Stimulated activated CD8-positive, alpha-beta memory T cell treated with anti-CD3 and anti-CD28 coated beads, Interleukin-12 subunit alpha, Interleukin-12 subunit beta, amount 100 ng/mL, for 1 hour (primary cell): ENCODE measurements at regions not wholly inside any gene's neighbourhood (a gene's known extent, or its start where the extent isn't known, plus 50 kb on each side); places are given as distances from the start of the nearest gene placed in this dataset.

Experiments used
- DNase-seq: peaks from one replicate; pipeline ENCODE4 v3.0.0-alpha.2; 2020; ENCODE audit warnings: low read depth

DNA sequence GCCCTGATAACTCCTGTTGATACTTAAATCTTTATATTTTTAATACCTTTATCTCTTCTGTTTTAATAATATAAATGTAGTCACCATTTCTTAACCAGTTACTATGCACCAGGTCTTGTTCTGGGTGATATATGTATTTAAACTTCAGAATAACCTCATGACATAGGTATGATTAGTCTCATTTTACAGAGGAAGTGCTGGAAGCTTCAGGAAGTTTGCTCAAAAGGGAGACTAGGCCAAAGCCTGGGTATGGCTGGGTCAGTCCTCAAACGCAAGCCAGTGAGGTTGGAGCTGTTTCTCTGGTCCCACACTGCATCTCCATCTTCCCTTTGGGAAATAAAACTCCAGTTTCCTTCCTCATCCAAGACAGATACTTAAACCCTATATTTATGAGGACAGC lies 204.7 kb upstream of the TANK start:
- DNase-seq: no peak

GRCh38 chr2:160956243-160956802 lies 203.9 kb upstream of the TANK start:
- DNase-seq: no peak

- DNase-seq: no peak
Observed at GRCh38 chr2:160963957-160964356, 196.3 kb upstream of the TANK start.

- no peak for DNase-seq
Observed at GRCh38 chr2:160967523-160967922, 192.7 kb upstream of the TANK start.

GRCh38 chr2:160968183-160968582 lies 192.0 kb upstream of the TANK start:
- DNase-seq: no peak

DNA sequence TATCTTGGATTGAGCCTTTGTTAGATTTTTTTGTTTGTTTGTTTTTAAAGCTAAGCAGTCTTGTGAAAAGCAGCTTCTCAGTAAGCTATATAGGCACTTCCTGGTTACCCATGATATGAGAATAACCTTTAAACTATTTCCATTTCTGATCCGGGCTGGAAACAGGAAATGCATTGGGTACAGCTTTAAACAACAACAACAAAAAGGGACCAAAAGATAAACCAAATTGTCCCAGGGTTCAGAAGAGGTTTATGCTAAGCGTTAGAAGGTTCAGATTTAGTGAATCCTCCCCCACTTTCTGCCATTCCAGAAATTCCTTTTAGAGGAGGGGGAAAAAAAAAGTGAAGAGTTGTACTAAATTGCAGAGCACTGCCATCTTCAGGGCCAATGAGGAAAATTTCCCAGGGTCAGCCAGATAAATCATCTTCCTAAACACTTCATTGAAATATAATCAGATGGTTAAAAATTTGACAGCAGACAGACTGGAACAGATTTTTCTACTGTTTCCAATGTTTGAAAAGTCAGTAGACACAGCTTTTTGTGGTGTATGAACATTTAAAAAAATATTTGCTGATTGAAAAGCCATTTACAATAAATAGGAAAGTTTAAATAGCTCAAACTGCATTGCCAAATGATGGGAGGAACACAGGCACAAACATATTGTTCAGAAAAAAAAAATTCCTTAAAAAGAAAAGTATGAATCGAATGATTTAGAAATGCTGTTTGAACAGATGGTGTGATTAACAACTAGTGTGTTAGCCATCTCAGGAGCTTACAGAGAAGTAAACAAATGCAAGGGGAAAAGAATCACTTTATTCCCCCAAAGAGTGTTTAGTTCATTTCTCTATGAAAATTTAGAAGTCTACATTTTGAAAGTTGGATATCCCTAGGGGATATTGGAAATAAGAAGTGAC lies 189.9 kb upstream of the TANK start:
- no peak for DNase-seq

DNA sequence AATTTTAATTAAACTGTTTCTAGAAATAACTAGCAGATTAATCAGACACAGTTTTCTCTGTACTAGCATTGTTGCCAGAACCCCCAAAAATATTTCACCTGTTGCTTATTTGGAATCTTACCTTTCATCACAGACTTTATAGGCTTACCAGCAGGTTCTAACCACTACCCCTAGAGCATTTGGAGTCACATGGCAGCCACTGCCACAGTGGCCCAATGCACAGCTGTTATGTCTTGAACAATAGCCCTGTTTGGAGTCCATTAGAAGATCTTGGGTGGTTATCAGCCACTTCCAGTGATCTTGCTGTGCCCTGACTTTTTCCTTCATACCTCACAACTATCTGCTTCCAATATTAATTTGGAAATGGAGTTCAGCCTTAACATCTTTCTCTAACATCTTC lies 186.2 kb upstream of the TANK start:
- DNase-seq: no peak

DNA sequence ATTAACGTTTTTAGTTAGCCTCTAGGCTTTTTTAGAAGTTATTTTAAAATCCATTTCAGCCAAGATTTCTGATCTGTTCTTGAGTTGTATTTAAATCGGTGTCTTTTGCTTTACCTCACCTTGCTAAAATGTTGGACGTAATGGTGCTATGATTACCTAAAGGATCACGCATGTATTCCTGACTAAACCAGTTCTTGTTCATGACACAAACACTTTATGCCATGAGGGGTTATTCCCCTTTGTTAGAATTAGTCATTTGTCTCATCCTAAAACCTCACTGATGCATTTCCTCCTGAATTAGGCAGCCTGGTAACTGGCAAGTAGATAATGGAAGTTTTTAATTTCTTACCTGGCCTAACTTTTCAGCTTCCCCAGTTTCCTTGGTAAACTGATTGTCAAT lies 185.4 kb upstream of the TANK start:
- DNase-seq: no peak

GRCh38 chr2:160976797-160977196 lies 183.4 kb upstream of the TANK start:
- DNase-seq: no peak

- DNase-seq: no peak
Observed at GRCh38 chr2:160977376-160977775, 182.9 kb upstream of the TANK start.

- no peak for DNase-seq
Observed at GRCh38 chr2:160977854-160978253, 182.4 kb upstream of the TANK start.

DNA sequence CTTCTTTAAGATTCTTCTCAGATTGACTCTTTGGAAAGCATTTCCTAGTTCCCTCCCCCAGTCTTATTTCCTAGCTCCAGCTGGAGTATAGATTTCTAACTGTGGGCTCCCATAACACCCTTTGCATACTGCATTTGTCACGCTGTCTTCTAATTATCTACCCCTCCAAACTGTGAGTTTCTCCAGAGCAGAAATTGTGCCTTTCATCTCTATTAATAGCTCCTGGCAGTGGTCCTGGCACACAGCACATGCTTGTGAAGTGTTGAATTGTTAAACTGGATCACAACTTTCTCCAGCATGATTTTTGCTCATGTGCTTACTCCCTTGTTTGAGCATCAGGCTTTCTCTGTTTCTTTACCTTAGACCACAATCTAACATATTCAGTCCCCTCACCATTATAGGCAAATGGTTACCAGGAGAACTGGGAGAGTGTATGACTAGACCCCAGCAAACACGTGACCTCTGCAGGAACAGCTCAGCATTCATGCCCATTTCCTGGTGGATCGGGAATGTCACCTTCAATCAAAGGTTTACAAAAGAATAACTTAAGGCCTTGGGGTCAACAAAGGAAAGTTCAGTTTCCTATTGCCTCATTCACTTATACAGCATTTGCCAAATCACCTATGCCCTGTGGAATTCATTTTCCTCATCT lies 175.7 kb upstream of the TANK start:
- no peak for DNase-seq

DNA sequence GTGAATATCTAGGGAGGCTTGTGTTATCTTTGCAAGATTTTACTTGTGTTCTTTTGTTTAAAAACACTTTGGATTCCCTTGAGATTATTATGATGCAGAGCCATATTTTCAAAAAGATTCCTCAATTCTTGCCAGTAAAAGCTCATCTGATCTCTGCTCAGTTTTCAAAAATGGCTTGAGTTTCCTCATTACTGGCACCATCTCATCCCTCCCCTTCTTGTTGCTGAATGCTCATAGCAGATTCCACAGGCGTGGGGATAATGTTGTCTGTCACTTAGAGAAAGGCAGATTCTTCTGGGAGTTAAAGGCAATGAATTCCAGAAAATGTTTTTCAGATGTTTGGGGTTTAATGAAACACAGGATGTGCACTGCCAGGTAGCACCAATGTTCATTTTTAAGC lies 170.4 kb upstream of the TANK start:
- DNase-seq: no peak

GRCh38 chr2:160993654-160994061 lies 166.6 kb upstream of the TANK start:
- no peak for DNase-seq

- DNase-seq: peak; percentile 61
Observed at GRCh38 chr2:160994141-160995002, 165.9 kb upstream of the TANK start.

- DNase-seq: no peak
Observed at GRCh38 chr2:160996584-160996983, 163.6 kb upstream of the TANK start.

DNA sequence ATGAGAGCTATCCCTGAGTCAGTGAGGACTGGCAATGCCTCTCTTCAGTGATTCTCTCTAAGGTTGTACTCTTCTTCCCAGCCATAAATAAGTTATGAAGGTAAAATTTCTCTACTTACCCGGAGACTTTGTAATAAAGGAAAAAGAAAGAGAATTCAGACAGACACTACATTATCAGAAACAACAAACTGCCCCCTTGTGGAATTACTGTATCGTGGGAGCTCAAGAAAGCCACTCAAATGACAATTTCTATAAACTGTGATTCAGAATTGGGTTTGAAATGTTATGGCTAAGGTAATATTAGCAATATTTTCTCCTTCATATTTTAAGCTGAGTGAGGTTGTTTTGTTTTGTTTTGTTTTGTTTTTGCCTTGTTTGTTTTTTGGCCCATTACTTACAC lies 155.8 kb upstream of the TANK start:
- no peak for DNase-seq

- DNase-seq: no peak
Observed at GRCh38 chr2:161005170-161005569, 155.1 kb upstream of the TANK start.

- no peak for DNase-seq
Observed at GRCh38 chr2:161008311-161008710, 151.9 kb upstream of the TANK start.

DNA sequence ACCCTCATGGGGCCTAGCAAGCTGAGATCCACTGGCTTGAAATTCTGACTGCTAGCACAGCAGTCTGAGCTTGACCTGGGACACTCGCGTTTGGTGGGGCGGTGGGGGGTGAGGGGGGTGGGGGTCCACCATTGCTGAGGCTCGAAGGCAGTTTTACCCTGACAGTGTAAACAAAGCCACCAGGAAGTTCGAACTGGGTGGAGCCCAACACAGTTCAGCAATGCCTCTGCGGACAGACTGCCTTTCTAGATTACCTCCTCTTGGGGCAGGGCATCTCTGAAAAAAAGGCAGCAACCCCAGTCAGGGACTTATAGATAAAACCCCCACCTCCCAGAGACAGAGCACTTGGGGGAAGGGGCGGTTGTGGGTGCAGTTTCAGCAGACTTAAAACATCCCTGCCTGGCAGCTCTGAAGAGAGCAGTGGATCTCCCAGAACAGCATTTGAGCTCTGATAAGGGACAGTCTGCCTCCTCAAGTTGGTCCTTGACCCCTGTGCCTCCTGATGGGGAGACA lies 149.7 kb upstream of the TANK start:
- DNase-seq: no peak

- DNase-seq: no peak
Observed at GRCh38 chr2:161017780-161018470, 142.3 kb upstream of the TANK start.
